ENCODE measurements at regions not wholly inside any gene's neighbourhood (a gene's known extent, or its start where the extent isn't known, plus 50 kb on each side); places are given as distances from the start of the nearest gene placed in this dataset.

DNA sequence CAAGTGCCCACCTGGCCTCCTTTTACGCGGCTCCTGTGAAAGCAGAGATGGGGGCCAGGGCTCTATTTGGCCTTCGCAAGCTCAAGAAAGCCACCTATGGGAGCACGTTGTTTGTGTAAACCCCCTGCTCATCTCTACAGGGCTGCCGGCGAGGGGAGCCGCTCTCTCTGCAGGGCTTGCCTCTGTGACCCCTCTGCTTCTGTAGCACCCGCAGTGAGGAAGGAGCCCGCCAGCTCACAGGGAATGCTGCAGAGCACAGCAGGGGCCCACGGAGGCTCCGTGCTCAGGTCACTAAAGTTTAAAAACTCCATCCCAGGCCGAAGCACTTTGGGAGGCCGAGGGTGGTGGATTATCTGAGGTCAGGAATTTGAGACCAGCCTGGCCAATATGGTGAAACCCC is 376.8 kb downstream of the IRX2 start:
- H3K27me3 ChIP-seq (ENCODE audit: control insufficient read depth in 2 of 2, insufficient read depth in 2 of 2, low read length in 2 of 2) = no peaks in the 10 kb centered on the region

GRCh38 chr5:2373631-2374030 is 377.8 kb downstream of the IRX2 start:
- H3K27me3 ChIP-seq (ENCODE audit: control insufficient read depth in 2 of 2, insufficient read depth in 2 of 2, low read length in 2 of 2) = no peaks in the 10 kb centered on the region
- H3K4me1 ChIP-seq (ENCODE audit: control insufficient read depth in 2 of 2, insufficient read depth in 2 of 2, low read length in 2 of 2) = no peaks in the 10 kb centered on the region
- H3K36me3 ChIP-seq (ENCODE audit: control insufficient read depth in 2 of 2, insufficient read depth in 2 of 2, low read length in 2 of 2) = no peaks in the 10 kb centered on the region
- no peak overlapping the region for H3K27ac ChIP-seq (ENCODE audit: low read depth in 2 of 2, low read length in 2 of 2)
- H3K9me3 ChIP-seq (ENCODE audit: control insufficient read depth in 2 of 2, low read length in 2 of 2) = peaks cover 4 to 8% of the 10 kb centered on the region in 2 donors
- H3K4me3 ChIP-seq (ENCODE audit: low read length in 2 of 2) = no peak overlapping the region
- no peak overlapping the region for H3K9ac ChIP-seq (ENCODE audit: low read depth in 1 of 2, low read length in 2 of 2)

More for the DNA sequence above, 376.8 kb downstream of the IRX2 start:
- peaks cover 0 to 1% of the 10 kb centered on the region in 2 donors for H3K9me3 ChIP-seq (ENCODE audit: control insufficient read depth in 2 of 2, low read length in 2 of 2)
- no peaks in the 10 kb centered on the region for H3K36me3 ChIP-seq (ENCODE audit: control insufficient read depth in 2 of 2, insufficient read depth in 2 of 2, low read length in 2 of 2)
- H3K27ac ChIP-seq (ENCODE audit: low read depth in 2 of 2, low read length in 2 of 2) = no peak overlapping the region
- no peaks in the 10 kb centered on the region for H3K4me1 ChIP-seq (ENCODE audit: control insufficient read depth in 2 of 2, insufficient read depth in 2 of 2, low read length in 2 of 2)
- no peak overlapping the region for H3K4me3 ChIP-seq (ENCODE audit: low read length in 2 of 2)
- no peak overlapping the region for H3K9ac ChIP-seq (ENCODE audit: low read depth in 1 of 2, low read length in 2 of 2)

DNA sequence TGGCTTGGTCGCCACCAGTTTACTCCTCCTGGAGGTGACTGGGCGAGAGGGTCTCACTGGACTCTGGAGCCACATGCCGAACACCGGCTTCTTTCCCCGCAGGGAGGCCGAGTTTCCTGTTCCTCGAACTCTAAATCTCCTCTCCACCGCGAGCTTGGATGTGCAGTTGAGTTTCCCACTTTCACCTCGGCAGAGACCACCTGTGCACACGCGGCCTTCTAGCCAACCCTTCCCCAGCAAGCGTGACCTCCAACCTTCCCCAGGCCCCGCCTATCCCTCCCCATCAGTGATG is 380.1 kb downstream of the IRX2 start:
- no peaks in the 10 kb centered on the region for H3K4me1 ChIP-seq (ENCODE audit: control insufficient read depth in 2 of 2, insufficient read depth in 2 of 2, low read length in 2 of 2)
- H3K9me3 ChIP-seq (ENCODE audit: control insufficient read depth in 2 of 2, low read length in 2 of 2) = peaks cover 4 to 6% of the 10 kb centered on the region in 2 donors
- H3K27ac ChIP-seq (ENCODE audit: low read depth in 2 of 2, low read length in 2 of 2) = no peak overlapping the region
- no peaks in the 10 kb centered on the region for H3K27me3 ChIP-seq (ENCODE audit: control insufficient read depth in 2 of 2, insufficient read depth in 2 of 2, low read length in 2 of 2)
- no peak overlapping the region for H3K9ac ChIP-seq (ENCODE audit: low read depth in 1 of 2, low read length in 2 of 2)
- no peak overlapping the region for H3K4me3 ChIP-seq (ENCODE audit: low read length in 2 of 2)
- H3K36me3 ChIP-seq (ENCODE audit: control insufficient read depth in 2 of 2, insufficient read depth in 2 of 2, low read length in 2 of 2) = no peaks in the 10 kb centered on the region

DNA sequence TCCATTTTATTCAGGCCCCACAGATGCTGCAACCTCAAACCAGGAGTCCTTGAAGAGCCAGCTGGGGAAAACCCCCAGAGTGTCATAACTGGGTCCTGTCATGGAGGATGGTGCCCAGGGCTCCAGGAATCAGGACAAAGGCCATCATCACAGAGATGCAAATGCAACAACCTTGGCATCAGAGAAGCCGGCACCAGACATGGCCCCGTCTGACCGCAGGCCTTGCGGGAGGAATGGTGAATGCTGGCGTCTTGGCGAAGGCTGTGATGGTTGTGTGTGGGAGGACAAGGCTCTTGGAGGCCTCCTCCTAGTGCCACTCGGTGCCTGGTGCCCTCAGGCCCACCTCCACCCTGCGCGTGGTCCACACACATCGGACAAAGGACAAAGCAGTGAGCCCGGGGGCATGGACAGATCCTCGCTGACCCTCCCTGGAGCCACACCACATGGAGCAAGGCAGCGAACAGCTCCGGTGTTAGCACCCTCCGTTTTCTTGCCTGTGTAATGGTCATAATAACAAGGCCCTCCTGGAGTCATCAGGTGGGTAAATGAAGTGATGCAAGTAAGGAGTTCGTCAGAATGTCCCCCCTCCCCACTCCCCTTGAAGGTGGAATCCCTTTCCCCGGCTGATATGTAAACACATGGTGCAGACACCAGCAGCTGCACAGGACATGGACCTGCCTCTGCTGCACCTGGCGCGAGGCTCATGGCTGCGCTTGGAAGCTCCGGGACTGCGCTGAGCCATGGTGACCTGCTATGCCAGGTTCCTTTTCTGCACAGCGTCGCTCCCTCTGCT is 380.7 kb downstream of the IRX2 start:
- Histone ChIP-seq H3K4me3 (ENCODE audit: low read length in 2 of 2) (no peak overlapping the region), H3K9ac (ENCODE audit: low read depth in 1 of 2, low read length in 2 of 2) (no peak overlapping the region), H3K36me3 (ENCODE audit: control insufficient read depth in 2 of 2, insufficient read depth in 2 of 2, low read length in 2 of 2) (no peaks in the 10 kb centered on the region), H3K27ac (ENCODE audit: low read depth in 2 of 2, low read length in 2 of 2) (no peak overlapping the region), H3K9me3 (ENCODE audit: control insufficient read depth in 2 of 2, low read length in 2 of 2) (peaks cover 4 to 6% of the 10 kb centered on the region in 2 donors), H3K4me1 (ENCODE audit: control insufficient read depth in 2 of 2, insufficient read depth in 2 of 2, low read length in 2 of 2) (no peaks in the 10 kb centered on the region), H3K27me3 (ENCODE audit: control insufficient read depth in 2 of 2, insufficient read depth in 2 of 2, low read length in 2 of 2) (no peaks in the 10 kb centered on the region)

- no peak overlapping the region for H3K27ac ChIP-seq (ENCODE audit: low read depth in 2 of 2, low read length in 2 of 2)
- H3K9ac ChIP-seq (ENCODE audit: low read depth in 1 of 2, low read length in 2 of 2) = no peak overlapping the region
- H3K27me3 ChIP-seq (ENCODE audit: control insufficient read depth in 2 of 2, insufficient read depth in 2 of 2, low read length in 2 of 2) = no peaks in the 10 kb centered on the region
- H3K9me3 ChIP-seq (ENCODE audit: control insufficient read depth in 2 of 2, low read length in 2 of 2) = peaks cover 7 to 15% of the 10 kb centered on the region in 2 donors
- no peak overlapping the region for H3K4me3 ChIP-seq (ENCODE audit: low read length in 2 of 2)
- no peaks in the 10 kb centered on the region for H3K36me3 ChIP-seq (ENCODE audit: control insufficient read depth in 2 of 2, insufficient read depth in 2 of 2, low read length in 2 of 2)
- H3K4me1 ChIP-seq (ENCODE audit: control insufficient read depth in 2 of 2, insufficient read depth in 2 of 2, low read length in 2 of 2) = no peaks in the 10 kb centered on the region
Measured at GRCh38 chr5:2369178-2369577, 382.3 kb downstream of the IRX2 start.

- Histone ChIP-seq H3K4me3 (ENCODE audit: low read length in 2 of 2) (no peak overlapping the region), H3K9me3 (ENCODE audit: control insufficient read depth in 2 of 2, low read length in 2 of 2) (peaks cover 7 to 19% of the 10 kb centered on the region in 2 donors), H3K4me1 (ENCODE audit: control insufficient read depth in 2 of 2, insufficient read depth in 2 of 2, low read length in 2 of 2) (no peaks in the 10 kb centered on the region), H3K27ac (ENCODE audit: low read depth in 2 of 2, low read length in 2 of 2) (no peak overlapping the region), H3K9ac (ENCODE audit: low read depth in 1 of 2, low read length in 2 of 2) (no peak overlapping the region), H3K36me3 (ENCODE audit: control insufficient read depth in 2 of 2, insufficient read depth in 2 of 2, low read length in 2 of 2) (no peaks in the 10 kb centered on the region), H3K27me3 (ENCODE audit: control insufficient read depth in 2 of 2, insufficient read depth in 2 of 2, low read length in 2 of 2) (no peaks in the 10 kb centered on the region)
Measured at GRCh38 chr5:2366816-2367215, 384.7 kb downstream of the IRX2 start.

DNA sequence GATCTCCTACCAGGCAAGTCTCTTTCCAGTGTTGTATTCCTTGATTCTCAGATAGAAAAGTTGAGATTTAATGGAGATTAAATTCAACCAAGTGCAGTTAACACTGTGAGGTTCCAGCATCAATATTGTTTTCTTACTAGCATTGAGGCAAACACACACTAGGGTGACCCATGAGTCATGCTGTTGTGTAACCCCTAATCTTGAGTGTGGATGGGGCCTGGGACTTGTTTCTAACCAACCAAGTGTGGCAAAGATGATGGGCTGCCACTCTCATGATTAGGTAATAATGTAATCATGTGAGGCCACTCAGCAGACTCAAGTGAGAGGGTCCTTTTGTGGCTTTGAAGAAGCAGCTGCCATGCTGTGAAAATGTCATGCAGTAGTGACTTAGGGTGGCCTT is 394.2 kb downstream of the IRX2 start:
- Histone ChIP-seq H3K27ac (ENCODE audit: low read depth in 2 of 2, low read length in 2 of 2) (no peak overlapping the region), H3K4me1 (ENCODE audit: control insufficient read depth in 2 of 2, insufficient read depth in 2 of 2, low read length in 2 of 2) (no peaks in the 10 kb centered on the region), H3K36me3 (ENCODE audit: control insufficient read depth in 2 of 2, insufficient read depth in 2 of 2, low read length in 2 of 2) (no peaks in the 10 kb centered on the region), H3K9me3 (ENCODE audit: control insufficient read depth in 2 of 2, low read length in 2 of 2) (no peaks in the 10 kb centered on the region), H3K4me3 (ENCODE audit: low read length in 2 of 2) (no peak overlapping the region), H3K9ac (ENCODE audit: low read depth in 1 of 2, low read length in 2 of 2) (no peak overlapping the region), H3K27me3 (ENCODE audit: control insufficient read depth in 2 of 2, insufficient read depth in 2 of 2, low read length in 2 of 2) (no peaks in the 10 kb centered on the region)

- no peaks in the 10 kb centered on the region for H3K36me3 ChIP-seq (ENCODE audit: control insufficient read depth in 2 of 2, insufficient read depth in 2 of 2, low read length in 2 of 2)
- H3K4me3 ChIP-seq (ENCODE audit: low read length in 2 of 2) = no peak overlapping the region
- H3K27ac ChIP-seq (ENCODE audit: low read depth in 2 of 2, low read length in 2 of 2) = no peak overlapping the region
- H3K27me3 ChIP-seq (ENCODE audit: control insufficient read depth in 2 of 2, insufficient read depth in 2 of 2, low read length in 2 of 2) = no peaks in the 10 kb centered on the region
- H3K9me3 ChIP-seq (ENCODE audit: control insufficient read depth in 2 of 2, low read length in 2 of 2) = no peaks in the 10 kb centered on the region
- no peak overlapping the region for H3K9ac ChIP-seq (ENCODE audit: low read depth in 1 of 2, low read length in 2 of 2)
- H3K4me1 ChIP-seq (ENCODE audit: control insufficient read depth in 2 of 2, insufficient read depth in 2 of 2, low read length in 2 of 2) = no peaks in the 10 kb centered on the region
Measured at GRCh38 chr5:2355859-2356258, 395.6 kb downstream of the IRX2 start.

- Histone ChIP-seq H3K36me3 (ENCODE audit: control insufficient read depth in 2 of 2, insufficient read depth in 2 of 2, low read length in 2 of 2) (no peaks in the 10 kb centered on the region), H3K27ac (ENCODE audit: low read depth in 2 of 2, low read length in 2 of 2) (no peak overlapping the region), H3K9me3 (ENCODE audit: control insufficient read depth in 2 of 2, low read length in 2 of 2) (peaks cover 0 to 2% of the 10 kb centered on the region in 2 donors), H3K27me3 (ENCODE audit: control insufficient read depth in 2 of 2, insufficient read depth in 2 of 2, low read length in 2 of 2) (no peaks in the 10 kb centered on the region), H3K9ac (ENCODE audit: low read depth in 1 of 2, low read length in 2 of 2) (no peak overlapping the region), H3K4me1 (ENCODE audit: control insufficient read depth in 2 of 2, insufficient read depth in 2 of 2, low read length in 2 of 2) (no peaks in the 10 kb centered on the region), H3K4me3 (ENCODE audit: low read length in 2 of 2) (no peak overlapping the region)
Measured at GRCh38 chr5:2353871-2354440, 397.5 kb downstream of the IRX2 start.

DNA sequence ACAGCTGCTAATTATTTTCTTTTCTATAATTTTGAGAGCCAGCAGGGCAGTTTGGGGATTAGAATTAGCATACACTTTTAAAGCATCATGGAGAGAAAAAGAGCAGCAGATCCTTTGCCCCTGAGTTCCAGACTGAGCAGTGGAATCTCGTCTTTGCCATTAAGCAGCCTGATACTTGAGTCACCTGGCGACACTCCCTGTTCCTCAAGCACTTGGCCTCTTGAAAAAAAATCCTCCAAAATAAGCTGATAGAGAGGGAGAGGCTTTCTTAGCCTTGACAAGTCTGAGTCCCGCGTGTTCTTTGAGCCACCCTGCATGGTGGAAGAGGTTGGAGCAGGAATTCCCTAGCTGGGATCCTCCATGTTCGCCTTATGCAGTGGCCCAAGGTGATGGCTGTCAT is 398.3 kb downstream of the IRX2 start:
- no peak overlapping the region for H3K27ac ChIP-seq (ENCODE audit: low read depth in 2 of 2, low read length in 2 of 2)
- H3K4me3 ChIP-seq (ENCODE audit: low read length in 2 of 2) = no peak overlapping the region
- no peaks in the 10 kb centered on the region for H3K27me3 ChIP-seq (ENCODE audit: control insufficient read depth in 2 of 2, insufficient read depth in 2 of 2, low read length in 2 of 2)
- no peak overlapping the region for H3K9ac ChIP-seq (ENCODE audit: low read depth in 1 of 2, low read length in 2 of 2)
- no peaks in the 10 kb centered on the region for H3K4me1 ChIP-seq (ENCODE audit: control insufficient read depth in 2 of 2, insufficient read depth in 2 of 2, low read length in 2 of 2)
- H3K9me3 ChIP-seq (ENCODE audit: control insufficient read depth in 2 of 2, low read length in 2 of 2) = peaks cover 0 to 2% of the 10 kb centered on the region in 2 donors
- H3K36me3 ChIP-seq (ENCODE audit: control insufficient read depth in 2 of 2, insufficient read depth in 2 of 2, low read length in 2 of 2) = no peaks in the 10 kb centered on the region

Data from mucosa of rectum (tissue), 2 donors.